Stimulated activated CD8-positive, alpha-beta memory T cell treated with anti-CD3 and anti-CD28 coated beads, Interleukin-7, amount 100 ng/mL, for 24 hours (primary cell): ENCODE measurements at regions not wholly inside any gene's neighbourhood (a gene's known extent, or its start where the extent isn't known, plus 50 kb on each side); places are given as distances from the start of the nearest gene placed in this dataset.
A peak's percentile ranks its signal among the peaks of the same experiment; 100 is the strongest.

ENCODE experiments used
- DNase-seq: peaks from one replicate; pipeline ENCODE4 v3.0.0-alpha.2; 2020; ENCODE audit warnings: low read depth

GRCh38 chr6:33863723-33864440 is 60.1 kb upstream of the MLN start:
- no peak for DNase-seq

GRCh38 chr6:33863084-33863483 is 59.3 kb upstream of the MLN start:
- no peak for DNase-seq

GRCh38 chr6:33862536-33862935 is 58.7 kb upstream of the MLN start:
- no peak for DNase-seq

GRCh38 chr6:33861722-33862121 is 57.9 kb upstream of the MLN start:
- no peak for DNase-seq

- DNase-seq: no peak
Measured at GRCh38 chr6:33860706-33861474, 57.1 kb upstream of the MLN start.

- no peak for DNase-seq
Measured at GRCh38 chr6:33860006-33860405, 56.2 kb upstream of the MLN start.

- no peak for DNase-seq
Measured at GRCh38 chr6:33858804-33859505, 55.2 kb upstream of the MLN start.

GRCh38 chr6:33857932-33858475 is 54.2 kb upstream of the MLN start:
- no peak for DNase-seq

GRCh38 chr6:33857093-33857931 is 53.5 kb upstream of the MLN start:
- DNase-seq: no peak

- peak; percentile 37 for DNase-seq
Measured at GRCh38 chr6:33856655-33857054, 52.9 kb upstream of the MLN start.

- no peak for DNase-seq
Measured at GRCh38 chr6:33856031-33856590, 52.3 kb upstream of the MLN start.

GRCh38 chr6:33854572-33855030 is 50.8 kb upstream of the MLN start:
- no peak for DNase-seq

- DNase-seq: no peak
Measured at GRCh38 chr6:33853736-33854135, 49.9 kb upstream of the MLN start.
